Panc1 (cell line): ENCODE measurements at regions not wholly inside any gene's neighbourhood (a gene's known extent, or its start where the extent isn't known, plus 50 kb on each side); places are given as distances from the start of the nearest gene placed in this dataset.

ENCODE experiments used
- CTCF ChIP-seq: fragments of 450-650 bp; IDR thresholded peaks from 2 replicates; pipeline ENCODE4 v1.5.1; 2017; ENCODE audit warnings: mild to moderate bottlenecking
- POLR2AphosphoS5 ChIP-seq: IDR thresholded peaks from 2 replicates; pipeline ENCODE4 v1.6.1; 2012; ENCODE audit warnings: mild to moderate bottlenecking, low read depth, low read length, moderate library complexity
- REST ChIP-seq, 2 experiments: IDR thresholded peaks; 2 replicates each; pipeline ENCODE4 v1.6.1; 2011 to 2012; ENCODE audit warnings: low read depth in 2 of 2, control low read depth in 1 of 2, low read length in 1 of 2, mild to moderate bottlenecking in 1 of 2, moderate library complexity in 1 of 2; ENCODE audit not compliant: insufficient read depth in 1 of 2
- TCF7L2 ChIP-seq: IDR thresholded peaks from 2 replicates; pipeline ENCODE4 v1.6.1; 2011; ENCODE audit warnings: mild to moderate bottlenecking, low read depth, low read length, inconsistent platforms

GRCh38 chr18:78818495-78818894, 161.1 kb upstream of the SALL3 start:
- TF ChIP-seq POLR2AphosphoS5 (no peak), REST (IDR thresholded peaks at IDR 0.05; ENCODE audit: insufficient read depth in 1 of 2, low read depth in 2 of 2, low read length in 1 of 2) (no peak), CTCF (no peak), TCF7L2 (no peak)
